Peyer's patch (tissue), 4 donors: ENCODE measurements at regions not wholly inside any gene's neighbourhood (a gene's known extent, or its start where the extent isn't known, plus 50 kb on each side); places are given as distances from the start of the nearest gene placed in this dataset.

Source experiments
- DNase-seq, 3 donors: peaks; one replicate each; pipeline ENCODE4 v3.0.0-alpha.2; 2017 to 2019
- H3K27ac ChIP-seq, 4 donors: fragments of 200-600 bp; sonication (generic); one replicate each; pipeline ENCODE4 v1.5.1; 2016 to 2019
- H3K27me3 ChIP-seq, 2 donors: fragments of 200-600 bp; sonication (generic); one replicate each; pipeline ENCODE4 v1.5.1; 2019
- H3K36me3 ChIP-seq, 3 donors: fragments of 200-600 bp; sonication (generic); one replicate each; pipeline ENCODE4 v1.5.1; 2016 to 2019
- H3K4me1 ChIP-seq, 4 donors: fragments of 200-600 bp; sonication (generic); one replicate each; pipeline ENCODE4 v1.5.1; 2016 to 2019
- H3K4me3 ChIP-seq, 4 donors: fragments of 200-600 bp; sonication (generic); 1 replicate in 3 of 4; 2 replicates in 1 of 4; pipeline ENCODE4 v1.5.1; 2016 to 2019; ENCODE audit warnings: mild to moderate bottlenecking in 1 of 4
- H3K9me3 ChIP-seq, 4 donors: fragments of 200-600 bp; sonication (generic); one replicate each; pipeline ENCODE4 v1.5.1; 2016 to 2019; ENCODE audit warnings: mild to moderate bottlenecking in 1 of 4
- POLR2A ChIP-seq, 2 donors: fragments of 450-650 bp; IDR thresholded peaks; one replicate each; pipeline ENCODE4 v1.5.1; 2017; ENCODE audit warnings: antibody characterized with exemption in 2 of 2, mild to moderate bottlenecking in 2 of 2, moderate library complexity in 2 of 2
- TF ChIP-seq, protein P1 (sequence below), 6 experiments: fragments of 450-650 bp in 4 of 6; fragments of 200-600 bp in 2 of 6; sonication (generic) in 1 of 6; IDR thresholded peaks; one replicate each; pipeline ENCODE4 v1.5.1; 2017 to 2019; ENCODE audit warnings: antibody characterized with exemption in 6 of 6, mild to moderate bottlenecking in 3 of 6, moderate library complexity in 1 of 6

- Histone ChIP-seq H3K36me3 (no peaks in the 10 kb centered on the region), H3K4me1 (no peaks in the 10 kb centered on the region), H3K4me3 (no peak overlapping the region), H3K9me3 (no peaks in the 10 kb centered on the region), H3K27ac (no peak overlapping the region), H3K27me3 (no peaks in the 10 kb centered on the region)
- TF ChIP-seq, protein P1, sequence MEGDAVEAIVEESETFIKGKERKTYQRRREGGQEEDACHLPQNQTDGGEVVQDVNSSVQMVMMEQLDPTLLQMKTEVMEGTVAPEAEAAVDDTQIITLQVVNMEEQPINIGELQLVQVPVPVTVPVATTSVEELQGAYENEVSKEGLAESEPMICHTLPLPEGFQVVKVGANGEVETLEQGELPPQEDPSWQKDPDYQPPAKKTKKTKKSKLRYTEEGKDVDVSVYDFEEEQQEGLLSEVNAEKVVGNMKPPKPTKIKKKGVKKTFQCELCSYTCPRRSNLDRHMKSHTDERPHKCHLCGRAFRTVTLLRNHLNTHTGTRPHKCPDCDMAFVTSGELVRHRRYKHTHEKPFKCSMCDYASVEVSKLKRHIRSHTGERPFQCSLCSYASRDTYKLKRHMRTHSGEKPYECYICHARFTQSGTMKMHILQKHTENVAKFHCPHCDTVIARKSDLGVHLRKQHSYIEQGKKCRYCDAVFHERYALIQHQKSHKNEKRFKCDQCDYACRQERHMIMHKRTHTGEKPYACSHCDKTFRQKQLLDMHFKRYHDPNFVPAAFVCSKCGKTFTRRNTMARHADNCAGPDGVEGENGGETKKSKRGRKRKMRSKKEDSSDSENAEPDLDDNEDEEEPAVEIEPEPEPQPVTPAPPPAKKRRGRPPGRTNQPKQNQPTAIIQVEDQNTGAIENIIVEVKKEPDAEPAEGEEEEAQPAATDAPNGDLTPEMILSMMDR (IDR thresholded peaks at IDR 0.05): no peak
- no peak for TF ChIP-seq POLR2A (IDR thresholded peaks at IDR 0.05)
- no peak for DNase-seq
Observed at GRCh38 chr4:180436361-180436760, 1806.8 kb upstream of the TENM3 start.

GRCh38 chr4:180437601-180438000 lies 1805.6 kb upstream of the TENM3 start:
- Histone ChIP-seq H3K9me3 (no peaks in the 10 kb centered on the region), H3K27ac (no peak overlapping the region), H3K4me3 (no peak overlapping the region), H3K27me3 (no peaks in the 10 kb centered on the region), H3K36me3 (no peaks in the 10 kb centered on the region), H3K4me1 (no peaks in the 10 kb centered on the region)
- TF ChIP-seq, protein P1 (IDR thresholded peaks at IDR 0.05): no peak
- no peak for TF ChIP-seq POLR2A (IDR thresholded peaks at IDR 0.05)
- no peak for DNase-seq

DNA sequence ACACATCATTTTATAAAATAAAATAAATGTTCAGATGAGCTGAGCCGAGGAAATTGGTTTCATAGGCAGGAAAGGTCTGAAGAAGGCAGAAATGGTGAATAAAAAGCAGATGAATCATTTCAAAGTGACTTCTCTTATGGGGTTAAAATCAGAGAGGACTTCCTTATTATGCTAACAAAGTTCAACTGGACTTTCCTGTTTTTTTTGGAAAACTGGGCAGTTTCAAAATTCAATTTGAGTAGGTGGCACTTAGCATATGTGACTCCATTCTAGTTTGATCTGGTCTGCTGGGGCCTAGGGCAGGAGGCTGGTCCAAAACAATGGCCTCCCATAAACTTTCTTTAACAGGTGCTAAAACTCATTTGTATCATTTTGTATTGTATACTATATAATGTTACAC lies 1794.9 kb upstream of the TENM3 start:
- Histone ChIP-seq H3K36me3 (no peaks in the 10 kb centered on the region), H3K27me3 (no peaks in the 10 kb centered on the region), H3K9me3 (no peaks in the 10 kb centered on the region), H3K27ac (no peak overlapping the region), H3K4me1 (no peaks in the 10 kb centered on the region), H3K4me3 (no peak overlapping the region)
- TF ChIP-seq, protein P1 (IDR thresholded peaks at IDR 0.05): no peak
- no peak for TF ChIP-seq POLR2A (IDR thresholded peaks at IDR 0.05)
- DNase-seq: no peak

GRCh38 chr4:180449395-180449956 lies 1793.7 kb upstream of the TENM3 start:
- no peaks in the 10 kb centered on the region for H3K36me3 ChIP-seq
- no peaks in the 10 kb centered on the region for H3K27me3 ChIP-seq
- H3K4me3 ChIP-seq: no peak overlapping the region
- no peak for DNase-seq
- no peak overlapping the region for H3K27ac ChIP-seq
- H3K9me3 ChIP-seq: no peaks in the 10 kb centered on the region
- H3K4me1 ChIP-seq: no peaks in the 10 kb centered on the region
- no peak for TF ChIP-seq POLR2A (IDR thresholded peaks at IDR 0.05)
- TF ChIP-seq, protein P1 (IDR thresholded peaks at IDR 0.05): peak in 2 of 6 experiments; percentile 32 to 40

- H3K4me3 ChIP-seq: no peak overlapping the region
- no peaks in the 10 kb centered on the region for H3K36me3 ChIP-seq
- H3K9me3 ChIP-seq: no peaks in the 10 kb centered on the region
- no peaks in the 10 kb centered on the region for H3K27me3 ChIP-seq
- no peak for DNase-seq
- H3K4me1 ChIP-seq: no peaks in the 10 kb centered on the region
- no peak for TF ChIP-seq POLR2A (IDR thresholded peaks at IDR 0.05)
- TF ChIP-seq, protein P1 (IDR thresholded peaks at IDR 0.05): no peak
- no peak overlapping the region for H3K27ac ChIP-seq
Observed at GRCh38 chr4:180455226-180455625, 1788.0 kb upstream of the TENM3 start.

DNA sequence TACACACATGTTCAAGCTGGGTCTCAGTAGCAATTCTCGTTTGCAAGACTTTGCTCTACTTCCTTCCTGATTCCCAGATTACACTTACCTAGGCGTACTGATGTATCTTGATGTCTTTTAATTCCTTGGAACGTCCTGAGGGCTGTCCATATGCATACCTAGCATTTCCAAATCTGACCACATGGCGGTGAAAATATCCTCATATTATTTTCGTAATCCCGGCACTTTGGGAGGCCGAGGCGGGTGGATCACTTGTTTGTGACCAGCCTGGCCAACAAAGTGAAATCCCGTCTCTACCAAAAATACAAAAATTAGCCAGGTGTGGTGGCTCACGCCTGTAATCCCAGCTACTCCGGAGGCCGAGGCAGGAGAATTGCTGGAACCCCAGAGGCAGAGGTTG lies 1786.3 kb upstream of the TENM3 start:
- Histone ChIP-seq H3K9me3 (no peaks in the 10 kb centered on the region), H3K27ac (no peak overlapping the region), H3K4me1 (no peaks in the 10 kb centered on the region), H3K4me3 (no peak overlapping the region), H3K27me3 (no peaks in the 10 kb centered on the region), H3K36me3 (no peaks in the 10 kb centered on the region)
- TF ChIP-seq, protein P1 (IDR thresholded peaks at IDR 0.05): no peak
- TF ChIP-seq POLR2A (IDR thresholded peaks at IDR 0.05): no peak
- DNase-seq: no peak
